Dermis microvascular lymphatic vessel endothelial cell (primary cell): ENCODE measurements at regions not wholly inside any gene's neighbourhood (a gene's known extent, or its start where the extent isn't known, plus 50 kb on each side); places are given as distances from the start of the nearest gene placed in this dataset.

ENCODE experiments used
- DNase-seq, 2 donors: peaks; one replicate each; pipeline versions ENCODE4 v3.0.0 to v3.0.0-alpha.2; 2010; ENCODE audit warnings: low read depth in 2 of 2

- no peak for DNase-seq
These were observed 436.0 kb upstream of the TPM1 start for GRCh38 chr15:62606376-62607113.

- DNase-seq, result no peak
These were observed 435.5 kb upstream of the TPM1 start for GRCh38 chr15:62607114-62607462.

GRCh38 chr15:62607643-62608042, 434.9 kb upstream of the TPM1 start:
- DNase-seq, result no peak

- no peak for DNase-seq
These were observed 434.2 kb upstream of the TPM1 start for GRCh38 chr15:62608369-62608768.

GRCh38 chr15:62610265-62610869, 432.2 kb upstream of the TPM1 start:
- DNase-seq, result no peak

- no peak for DNase-seq
These were observed 431.5 kb upstream of the TPM1 start for GRCh38 chr15:62611002-62611401.

GRCh38 chr15:62612183-62612733, 430.3 kb upstream of the TPM1 start:
- DNase-seq, result no peak

GRCh38 chr15:62612771-62613170, 429.8 kb upstream of the TPM1 start:
- no peak for DNase-seq

- no peak for DNase-seq
These were observed 425.8 kb upstream of the TPM1 start for GRCh38 chr15:62616746-62617145.

GRCh38 chr15:62617741-62618140, 424.8 kb upstream of the TPM1 start:
- DNase-seq, result no peak

GRCh38 chr15:62618432-62618831, 424.1 kb upstream of the TPM1 start:
- DNase-seq, result no peak

GRCh38 chr15:62618846-62619504, 423.6 kb upstream of the TPM1 start:
- no peak for DNase-seq

- no peak for DNase-seq
These were observed 423.0 kb upstream of the TPM1 start for GRCh38 chr15:62619526-62619925.

- no peak for DNase-seq
These were observed 419.8 kb upstream of the TPM1 start for GRCh38 chr15:62622775-62623174.

GRCh38 chr15:62624547-62625378, 417.8 kb upstream of the TPM1 start:
- no peak for DNase-seq

GRCh38 chr15:62625429-62626033, 417.0 kb upstream of the TPM1 start:
- DNase-seq, result no peak

GRCh38 chr15:62626903-62627302, 415.6 kb upstream of the TPM1 start:
- DNase-seq, result no peak

GRCh38 chr15:62631076-62631724, 411.3 kb upstream of the TPM1 start:
- no peak for DNase-seq

GRCh38 chr15:62636823-62637573, 405.5 kb upstream of the TPM1 start:
- DNase-seq, result no peak

- no peak for DNase-seq
These were observed 405.0 kb upstream of the TPM1 start for GRCh38 chr15:62637574-62637897.
